Stromal cell of bone marrow (primary cell): ENCODE measurements at regions not wholly inside any gene's neighbourhood (a gene's known extent, or its start where the extent isn't known, plus 50 kb on each side); places are given as distances from the start of the nearest gene placed in this dataset.

ENCODE experiments used
- DNase-seq: peaks from one replicate; pipeline ENCODE4 v3.0.0-alpha.2; 2012; ENCODE audit warnings: low read depth

DNA sequence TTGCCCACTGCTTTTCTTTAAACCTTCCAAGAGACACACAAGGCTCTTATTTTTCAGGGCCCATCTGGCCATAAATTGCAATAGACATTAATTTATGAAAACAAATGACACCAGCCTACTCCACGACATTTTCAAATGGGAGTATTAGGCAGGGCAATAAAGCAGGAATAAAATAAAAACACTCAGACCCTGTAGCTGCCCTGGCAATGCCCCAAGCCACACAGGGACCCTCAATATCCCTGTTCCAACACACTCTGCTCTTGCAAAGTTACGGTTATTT lies 550.8 kb upstream of the TNP1 start:
- DNase-seq = no peak

DNA sequence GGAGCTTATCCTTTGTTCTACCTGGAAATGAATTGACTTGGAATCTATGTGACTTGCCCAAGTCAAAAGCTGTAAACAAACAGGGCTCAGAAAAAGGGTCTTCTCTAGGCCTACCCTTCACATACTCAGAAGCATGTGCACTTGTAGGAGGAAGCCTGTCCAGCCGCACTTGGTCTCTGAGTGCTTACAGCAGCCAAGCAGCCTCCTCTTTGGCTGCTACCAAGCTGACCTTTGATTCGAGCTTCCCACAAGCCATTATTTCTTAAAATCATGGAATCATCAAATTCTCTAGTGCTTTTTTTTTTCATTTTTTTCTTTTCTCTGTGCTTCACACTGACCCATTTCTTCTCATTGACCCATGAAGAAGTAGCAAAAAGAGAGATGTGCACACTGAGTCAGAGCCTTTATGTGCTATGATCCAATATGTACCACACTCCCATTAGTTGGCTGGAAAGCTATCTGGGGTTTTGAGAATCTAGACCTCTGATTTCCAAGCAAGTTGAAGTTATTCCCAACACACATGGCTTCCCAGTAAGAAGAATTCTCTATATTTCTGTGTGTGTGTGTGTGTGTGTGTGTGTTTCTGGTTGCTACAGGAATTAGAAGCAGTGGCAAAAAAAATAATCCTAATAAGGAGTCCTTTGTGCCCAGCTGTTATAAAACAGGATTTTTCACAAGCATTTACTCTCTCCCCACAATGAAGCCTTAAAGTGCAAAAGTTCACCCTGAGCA lies 550.3 kb upstream of the TNP1 start:
- peak; percentile 61 for DNase-seq

DNA sequence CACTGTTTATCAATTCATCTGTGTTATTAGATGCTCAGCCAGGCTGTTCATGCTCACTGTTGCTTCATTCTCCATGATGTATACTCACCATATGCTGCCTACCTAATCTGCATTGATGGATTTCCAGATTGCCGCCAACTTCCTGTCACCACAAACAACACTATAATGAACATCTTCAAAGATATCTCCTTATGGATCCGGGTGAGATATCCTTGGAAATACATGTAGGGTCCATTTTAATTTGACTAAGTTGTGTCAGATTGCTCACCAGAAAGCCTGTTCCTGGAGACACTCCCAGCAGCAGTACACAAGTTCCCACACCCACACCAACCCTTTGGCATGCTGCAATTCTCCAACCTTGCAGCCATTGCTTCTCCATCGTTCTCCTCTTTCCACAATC lies 547.5 kb upstream of the TNP1 start:
- no peak for DNase-seq

DNA sequence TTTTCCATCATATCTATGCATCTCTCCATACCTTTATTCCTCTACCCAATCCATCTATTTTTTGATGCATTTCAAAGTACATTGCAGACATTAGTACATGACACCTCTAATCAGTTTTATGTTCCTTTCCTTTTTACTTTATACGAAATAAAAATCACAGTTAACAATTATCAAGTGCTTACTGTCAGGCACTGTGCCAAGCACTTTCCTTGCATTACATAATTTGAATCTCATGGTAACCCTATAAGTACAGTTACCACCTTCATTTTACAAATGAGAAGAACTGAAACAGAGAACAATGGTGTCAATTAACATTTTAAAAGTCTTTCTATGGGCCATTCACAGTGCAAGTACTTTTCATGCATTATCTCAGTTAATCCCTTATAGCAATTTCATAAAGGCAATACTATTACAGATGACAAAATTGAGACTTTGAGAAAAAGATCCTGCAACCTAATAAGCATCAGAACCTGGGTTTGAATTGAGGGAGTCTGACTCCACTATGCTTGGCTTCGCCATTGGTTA lies 544.4 kb upstream of the TNP1 start:
- no peak for DNase-seq

DNA sequence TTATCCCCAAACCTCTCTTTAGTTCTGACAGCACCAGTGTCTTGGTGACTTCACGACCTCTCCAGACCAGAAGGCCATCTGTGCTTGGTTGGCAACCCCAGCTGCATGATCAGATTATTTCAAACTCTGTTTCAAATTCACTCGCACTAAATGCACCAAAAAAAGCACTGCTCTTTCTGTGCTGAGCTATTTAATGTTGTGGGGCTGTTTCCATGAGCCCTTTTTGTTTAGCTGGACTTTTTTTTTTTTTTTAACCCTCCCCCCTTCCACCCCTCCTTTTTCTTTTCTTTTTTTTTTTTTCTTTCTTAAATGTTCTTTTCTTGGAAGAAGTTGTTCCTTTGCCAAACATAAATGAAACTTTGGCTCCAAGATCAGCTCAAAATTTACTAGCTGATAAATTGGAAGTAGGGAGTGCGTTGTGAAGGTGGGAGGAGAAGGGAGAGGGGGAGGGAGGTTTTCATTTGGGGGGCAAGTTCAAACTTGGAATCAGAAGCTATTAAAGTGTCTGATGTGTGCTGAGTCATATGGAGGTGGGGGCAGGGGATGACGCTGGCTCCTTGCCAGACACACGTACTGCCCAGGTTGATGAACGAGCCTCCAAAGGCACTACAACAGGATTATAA lies 543.0 kb upstream of the TNP1 start:
- no peak for DNase-seq

DNA sequence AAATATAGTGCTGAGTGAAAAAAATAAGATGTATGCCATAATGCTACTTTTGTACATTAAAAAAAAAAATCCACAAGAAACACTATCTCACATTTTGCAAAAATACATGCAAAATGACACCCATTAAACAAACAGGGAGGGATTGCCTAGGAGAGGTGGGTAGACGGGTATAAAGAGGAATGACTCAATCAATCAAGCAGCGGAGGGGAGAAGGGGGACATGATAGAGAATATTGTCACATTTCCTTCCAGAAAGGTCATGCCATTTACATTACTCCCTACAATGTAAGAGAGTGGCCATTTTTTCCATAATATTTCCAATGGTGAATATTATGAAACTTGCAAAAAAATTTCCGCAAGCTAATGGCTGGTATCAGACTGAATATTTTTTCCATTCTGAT lies 542.3 kb upstream of the TNP1 start:
- DNase-seq = no peak

DNA sequence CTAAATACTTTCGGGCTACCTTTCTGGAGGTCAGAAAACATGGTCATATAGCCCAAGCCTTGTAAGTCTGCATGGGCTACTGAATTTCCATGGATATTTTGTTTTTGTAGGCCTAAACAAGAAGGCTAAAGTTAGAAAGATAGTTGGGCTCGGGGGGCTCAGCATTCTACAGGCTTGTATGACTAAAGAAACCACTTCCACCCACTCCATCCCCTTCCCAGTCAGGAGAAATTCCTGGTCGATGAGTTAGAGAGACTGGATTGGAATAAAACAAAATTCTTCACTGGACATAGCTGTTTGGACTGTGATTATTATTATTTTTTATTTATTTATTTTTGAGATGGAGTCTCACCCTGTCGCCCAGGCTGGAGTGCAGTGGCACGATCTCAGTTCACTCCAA lies 539.4 kb upstream of the TNP1 start:
- no peak for DNase-seq

DNA sequence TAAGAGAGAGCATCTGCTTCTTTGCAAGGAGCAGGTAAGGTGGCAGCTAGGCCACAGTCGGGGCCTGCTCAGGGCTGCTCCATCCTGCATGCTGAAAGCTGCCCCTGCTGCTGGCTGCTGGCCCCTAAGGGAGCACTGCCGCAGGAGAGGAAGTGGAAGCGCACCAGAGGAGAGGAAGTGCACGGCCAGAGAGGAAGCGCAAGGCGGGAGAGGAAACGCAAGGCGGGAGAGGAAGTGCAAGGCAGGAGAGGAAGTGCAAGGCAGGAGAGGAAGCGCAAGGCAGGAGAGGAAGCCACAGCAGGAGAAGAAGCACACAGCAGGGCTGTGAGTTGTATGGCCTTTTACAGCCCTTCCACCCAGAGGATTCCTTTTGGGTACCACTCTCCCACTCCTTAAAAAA lies 539.0 kb upstream of the TNP1 start:
- no peak for DNase-seq

DNA sequence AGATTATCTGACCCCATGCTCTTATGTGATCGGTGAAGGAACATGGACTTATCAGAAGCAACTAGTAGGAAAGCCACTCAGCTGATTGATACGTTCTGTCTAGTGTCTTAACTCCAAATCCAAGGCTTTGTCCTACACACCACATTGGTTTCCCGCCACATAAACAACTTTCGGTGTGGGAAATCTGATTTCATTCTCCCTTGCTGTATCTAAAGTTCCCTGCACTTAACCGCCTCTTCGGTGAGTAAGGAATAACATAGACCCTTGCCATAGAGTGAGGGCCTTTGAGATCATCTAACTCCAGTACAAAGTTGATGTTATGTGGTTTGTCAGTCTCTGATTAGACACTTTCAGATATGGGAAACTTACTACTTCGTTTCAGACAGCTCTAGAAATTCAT lies 538.2 kb upstream of the TNP1 start:
- DNase-seq = no peak

DNA sequence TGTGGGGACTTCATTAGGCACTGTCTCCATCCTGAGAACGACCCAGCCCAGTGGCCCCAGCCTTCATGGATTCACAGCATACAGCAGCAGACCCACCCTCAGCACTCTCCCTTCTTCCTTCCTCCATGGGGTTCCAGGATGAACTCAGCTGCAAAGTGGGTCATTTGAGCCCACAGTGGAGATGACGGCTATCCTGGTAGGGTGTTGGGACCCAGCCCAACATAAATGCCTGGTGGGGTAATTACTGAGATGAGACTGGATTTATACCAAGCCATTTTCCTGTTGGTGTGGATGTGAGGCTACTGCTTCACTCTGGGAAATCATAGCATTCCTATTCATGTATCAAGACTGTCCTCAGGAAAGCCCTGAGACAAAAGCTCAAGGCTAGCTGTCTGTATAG lies 536.7 kb upstream of the TNP1 start:
- DNase-seq = no peak

DNA sequence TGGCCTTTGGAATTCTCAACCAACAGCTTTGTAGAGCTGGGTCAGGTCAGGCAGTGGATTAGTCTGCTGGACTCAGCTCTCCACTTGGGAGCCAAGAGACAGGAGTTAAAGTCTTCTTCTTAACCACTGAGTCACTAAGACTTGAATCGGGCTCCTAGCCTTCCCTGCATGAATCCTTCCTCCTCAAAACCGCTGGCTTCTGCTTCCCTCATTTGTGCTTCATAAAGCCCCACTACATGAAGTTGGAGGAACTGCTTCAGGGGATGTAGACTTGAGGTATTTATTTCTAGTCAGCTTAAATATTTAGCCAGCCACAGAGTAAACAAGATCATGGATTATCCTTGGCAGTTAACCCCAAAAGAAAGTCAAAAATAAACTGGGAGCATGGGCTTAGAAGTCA lies 536.3 kb upstream of the TNP1 start:
- DNase-seq = peak; percentile 59

DNA sequence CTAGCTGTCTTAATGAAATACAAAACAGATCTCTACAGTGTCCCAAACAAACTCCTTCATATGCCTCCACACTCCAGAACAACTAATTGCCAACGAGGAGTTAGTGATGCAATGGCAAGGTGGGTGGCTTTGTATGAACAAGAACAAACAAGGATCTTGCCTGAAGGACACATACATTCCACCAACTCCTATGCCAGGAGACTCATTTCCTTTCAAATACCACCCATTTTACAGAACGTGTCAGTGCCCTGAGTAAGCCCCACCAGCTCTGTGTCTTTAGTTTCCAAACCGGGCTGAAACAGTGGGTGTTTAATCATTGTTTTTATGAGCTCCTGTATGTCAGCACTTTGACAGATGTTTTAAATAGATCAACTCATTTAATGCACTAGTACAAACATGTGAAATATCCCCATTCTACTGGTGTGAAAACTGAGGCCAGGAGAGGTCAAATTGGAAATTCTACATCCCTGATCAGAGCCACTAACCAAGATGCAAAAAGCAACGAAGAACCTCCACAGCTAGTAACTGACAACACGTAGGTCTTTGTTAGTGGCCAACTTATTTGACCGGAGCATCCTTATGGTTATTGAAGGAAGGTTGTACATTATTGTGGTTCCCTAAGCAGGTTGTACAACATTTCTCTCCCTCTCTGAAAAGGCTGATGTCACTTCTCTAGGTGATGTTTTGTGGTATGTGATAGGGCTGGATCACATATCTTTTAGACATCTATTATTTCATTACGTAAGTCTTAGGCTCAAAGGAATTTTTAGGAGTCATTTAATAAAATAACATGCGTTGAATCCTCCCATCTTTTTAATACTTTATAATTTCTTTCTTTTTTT lies 534.9 kb upstream of the TNP1 start:
- no peak for DNase-seq

DNA sequence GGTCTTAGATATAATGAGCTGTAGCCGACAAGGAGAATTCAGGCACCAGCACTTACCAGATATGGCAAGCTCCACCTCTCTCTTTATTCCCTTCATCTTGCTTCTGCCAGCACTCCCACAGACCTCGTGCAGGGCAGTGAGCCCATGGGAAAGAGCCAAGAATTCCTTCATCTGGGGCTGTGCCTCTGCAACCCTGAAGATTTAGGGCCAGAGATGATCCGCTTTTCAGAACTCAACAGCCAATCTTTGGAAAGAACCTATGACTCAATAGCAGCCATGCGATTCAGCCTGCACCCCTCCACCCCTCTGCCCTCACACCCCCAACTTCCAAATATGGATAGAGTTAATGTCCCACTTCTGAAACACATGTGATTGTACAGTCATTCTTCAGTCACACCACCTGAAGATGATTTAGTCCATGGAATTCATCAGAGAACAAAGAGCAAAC lies 533.7 kb upstream of the TNP1 start:
- DNase-seq = peak; percentile 97

DNA sequence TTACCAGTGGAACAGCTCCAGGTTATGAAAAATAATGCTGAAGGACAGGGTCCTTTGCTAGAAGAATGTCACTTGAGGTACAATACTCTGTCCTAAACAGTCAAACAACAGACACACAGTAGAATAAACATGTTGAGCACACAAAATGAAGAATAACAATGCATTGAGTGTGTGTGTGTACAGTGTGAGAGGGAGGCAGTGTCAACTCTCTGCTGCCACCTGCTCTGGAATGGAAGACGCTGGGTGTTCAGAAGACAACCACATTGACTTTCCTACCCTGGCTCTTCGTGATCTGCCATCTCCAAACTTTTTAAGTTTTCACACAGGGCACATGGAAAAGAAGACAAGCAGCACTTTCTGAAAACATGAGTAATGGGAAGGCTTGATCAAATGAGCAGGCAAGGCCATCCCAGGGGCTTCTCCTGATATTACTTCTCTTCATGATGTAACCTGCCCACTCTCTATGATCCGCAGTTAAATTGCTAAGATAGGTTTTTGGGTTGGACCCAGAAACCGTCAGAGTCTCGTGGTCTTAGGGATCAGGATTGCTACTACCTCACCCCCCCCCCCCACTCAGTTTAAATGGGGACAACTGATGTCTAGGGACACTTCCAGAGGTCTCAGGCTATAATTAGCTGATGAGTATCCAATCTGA lies 533.2 kb upstream of the TNP1 start:
- peak; percentile 41 for DNase-seq

DNA sequence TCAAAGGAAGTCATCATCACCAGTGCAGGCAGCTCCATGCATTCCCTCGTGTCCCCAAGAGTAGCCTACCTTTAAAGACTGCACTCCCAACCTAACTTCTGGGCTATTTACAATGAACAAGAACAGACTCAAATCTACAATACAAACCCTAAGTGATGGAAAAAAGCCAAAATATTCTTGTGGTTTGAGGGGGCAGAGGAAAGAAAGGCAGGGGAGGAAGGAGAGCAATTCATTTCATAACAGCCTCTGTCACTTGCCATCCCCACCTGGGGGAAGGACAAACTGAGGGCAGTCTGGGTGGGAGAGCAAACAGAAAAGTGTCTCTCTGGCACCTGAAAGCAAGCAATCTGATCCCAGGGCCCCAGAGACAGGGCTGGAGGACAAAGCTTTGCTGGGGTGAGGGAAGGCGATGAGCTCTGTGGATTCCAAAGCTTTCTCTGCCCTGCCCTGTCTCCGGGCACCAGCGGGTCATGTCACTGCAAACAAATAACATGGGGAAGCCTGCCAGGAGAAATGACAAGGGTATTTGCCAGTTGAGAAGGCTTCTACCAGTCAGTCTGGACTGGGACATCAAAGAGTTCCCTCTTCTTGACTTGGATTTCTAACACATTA lies 528.0 kb upstream of the TNP1 start:
- no peak for DNase-seq

DNA sequence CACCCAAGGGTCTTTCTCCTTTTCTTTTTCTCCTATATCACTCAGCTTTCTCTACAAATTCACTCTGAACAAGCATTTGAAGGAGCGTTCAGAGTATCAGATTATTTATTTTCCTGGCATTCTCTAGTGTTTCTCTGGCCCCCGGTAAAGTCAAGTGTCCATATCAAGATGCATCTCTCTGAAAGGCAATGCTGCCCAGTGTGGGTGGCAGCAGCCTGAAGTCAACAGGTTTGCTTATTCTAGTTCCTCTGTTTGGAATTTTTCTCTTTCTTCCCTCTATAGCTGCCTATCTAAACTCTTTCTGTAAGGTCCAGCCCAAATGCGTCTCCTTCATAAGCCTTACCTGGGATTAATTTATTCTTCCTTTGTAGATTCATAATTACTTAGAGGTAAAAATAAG lies 526.2 kb upstream of the TNP1 start:
- DNase-seq = no peak

DNA sequence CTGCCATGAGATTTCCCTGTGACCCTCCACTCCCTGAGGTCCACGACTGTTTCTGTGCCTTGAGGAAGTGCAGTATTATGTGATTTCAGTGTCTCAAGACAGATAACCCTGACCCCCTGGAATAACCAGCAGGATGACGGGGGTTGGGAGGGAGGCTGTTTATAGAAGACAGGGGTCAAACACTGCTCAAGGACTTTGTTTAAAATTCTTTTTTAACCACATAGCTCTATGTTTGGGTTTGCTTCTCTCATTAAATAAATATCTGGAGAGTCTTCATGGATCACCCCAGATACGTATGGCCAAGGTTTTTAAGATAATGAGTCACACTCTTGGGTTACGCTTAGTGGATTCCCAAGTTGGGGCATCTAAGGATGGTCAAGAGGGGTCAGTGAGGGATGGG lies 523.8 kb upstream of the TNP1 start:
- DNase-seq = no peak

DNA sequence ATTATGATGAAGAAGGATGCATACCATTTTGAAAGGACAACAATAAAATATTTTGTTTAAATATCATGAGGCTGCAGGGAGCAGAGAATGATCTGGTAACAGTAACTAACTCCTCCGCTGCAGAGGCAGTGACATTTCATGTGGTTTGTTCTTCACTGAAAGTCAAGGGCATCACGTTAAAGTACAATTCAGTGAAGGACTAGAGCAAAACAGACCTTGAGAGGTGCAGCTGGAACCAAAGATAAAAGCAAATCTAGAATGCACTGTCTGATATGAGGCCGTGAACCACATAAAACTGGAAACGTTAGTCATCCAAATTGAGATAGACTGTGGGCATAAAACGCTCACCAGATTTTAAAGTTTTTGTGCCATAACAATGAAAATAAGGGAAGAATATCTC lies 522.9 kb upstream of the TNP1 start:
- DNase-seq = no peak

DNA sequence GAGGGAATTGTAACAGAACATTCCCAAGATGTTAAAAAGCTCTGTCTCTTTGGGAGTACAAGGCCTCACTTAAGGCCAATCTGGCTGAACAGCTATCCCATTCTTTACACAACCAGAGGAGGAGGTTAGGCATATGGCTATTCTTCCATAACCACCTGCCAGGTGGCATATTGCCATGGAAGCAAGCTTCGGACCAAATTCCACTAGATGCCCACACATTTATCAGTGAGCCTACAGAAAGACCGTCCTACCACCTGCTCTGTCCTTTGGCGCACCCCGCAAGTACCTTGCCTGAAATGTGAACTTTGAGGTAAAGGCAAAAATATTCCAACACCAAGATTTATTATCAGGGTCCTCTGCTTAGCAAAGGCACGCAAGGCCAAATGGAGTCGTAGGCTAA lies 519.9 kb upstream of the TNP1 start:
- DNase-seq = no peak

DNA sequence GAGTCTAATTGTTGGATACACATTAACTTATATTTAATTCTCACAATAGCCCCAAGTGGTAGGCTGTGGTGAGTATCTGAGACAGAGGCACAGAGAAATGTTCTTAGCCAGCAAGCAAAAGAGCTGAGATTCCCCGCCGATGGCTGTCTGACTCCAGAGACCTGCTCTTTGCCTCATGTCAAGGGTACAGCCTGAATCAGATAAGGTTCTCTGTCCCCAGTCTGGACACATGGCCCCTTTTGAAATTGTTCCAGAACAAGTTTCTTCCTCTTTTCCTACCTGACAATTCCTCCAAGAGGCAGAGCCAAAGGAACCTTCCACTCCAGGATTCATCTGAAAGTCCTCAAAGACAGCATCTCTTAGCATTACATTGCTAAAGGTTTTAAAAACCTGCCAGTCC lies 512.9 kb upstream of the TNP1 start:
- DNase-seq = no peak

DNA sequence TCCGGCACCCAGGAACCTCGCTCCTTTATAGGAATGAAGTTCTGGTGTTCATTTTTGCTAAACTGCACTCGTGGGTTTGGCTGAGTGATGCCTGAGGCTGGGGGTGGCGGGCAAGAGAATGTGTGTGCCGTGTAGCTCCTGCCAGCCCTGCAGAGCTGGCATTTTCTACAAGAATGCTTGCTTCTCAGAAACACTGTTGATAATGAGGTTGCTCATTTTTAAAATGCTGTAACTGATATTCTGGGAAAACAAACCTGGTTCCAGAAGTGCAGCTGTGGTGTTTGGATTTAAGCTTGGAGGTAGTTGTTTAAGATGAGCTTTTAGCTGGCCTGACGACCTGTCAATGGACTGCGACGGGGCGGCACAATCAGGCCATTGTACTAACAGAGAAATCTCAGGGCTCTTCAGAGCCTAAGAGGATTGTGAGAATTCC lies 511.9 kb upstream of the TNP1 start:
- DNase-seq = no peak

DNA sequence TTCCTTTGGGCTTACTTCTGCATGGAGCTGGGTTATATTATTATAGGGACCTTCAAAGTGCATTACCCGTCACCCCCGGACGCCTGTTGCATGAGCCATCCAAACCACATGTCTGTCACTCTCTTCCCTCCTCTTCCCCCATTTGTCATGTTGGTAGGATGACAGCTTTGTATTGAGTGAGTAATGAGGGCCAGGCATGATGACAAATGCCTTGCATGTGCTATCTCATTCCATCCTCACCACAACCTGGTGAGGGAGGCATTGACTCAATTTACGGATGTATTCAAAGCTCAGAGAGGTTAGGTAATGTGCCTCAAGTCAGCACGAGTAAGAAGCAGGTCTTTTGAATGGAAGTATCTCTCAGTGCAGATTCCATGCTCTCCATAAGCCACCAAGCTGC lies 510.5 kb upstream of the TNP1 start:
- DNase-seq = peak; percentile 48
